GM18505 (cell line): ENCODE measurements at regions not wholly inside any gene's neighbourhood (a gene's known extent, or its start where the extent isn't known, plus 50 kb on each side); places are given as distances from the start of the nearest gene placed in this dataset.
A peak's percentile ranks its signal among the peaks of the same experiment; 100 is the strongest.
"Not testable (repeated sequence)": the region's sequence is repeated elsewhere in the genome, so short reads cannot be mapped to it uniquely, and the experiment has no call there.

Experiments used
- ATAC-seq: cut with Tn5 transposase; IDR thresholded peaks from one replicate; pipeline ENCODE4 v1.9.1; 2021; ENCODE audit not compliant: unreplicated experiment
- POLR2A ChIP-seq: IDR thresholded peaks from 4 replicates; pipeline ENCODE4 v1.6.1; 2011; ENCODE audit warnings: borderline replicate concordance; ENCODE audit not compliant: insufficient read depth, insufficient read length; ENCODE audit errors: extremely low read depth

DNA sequence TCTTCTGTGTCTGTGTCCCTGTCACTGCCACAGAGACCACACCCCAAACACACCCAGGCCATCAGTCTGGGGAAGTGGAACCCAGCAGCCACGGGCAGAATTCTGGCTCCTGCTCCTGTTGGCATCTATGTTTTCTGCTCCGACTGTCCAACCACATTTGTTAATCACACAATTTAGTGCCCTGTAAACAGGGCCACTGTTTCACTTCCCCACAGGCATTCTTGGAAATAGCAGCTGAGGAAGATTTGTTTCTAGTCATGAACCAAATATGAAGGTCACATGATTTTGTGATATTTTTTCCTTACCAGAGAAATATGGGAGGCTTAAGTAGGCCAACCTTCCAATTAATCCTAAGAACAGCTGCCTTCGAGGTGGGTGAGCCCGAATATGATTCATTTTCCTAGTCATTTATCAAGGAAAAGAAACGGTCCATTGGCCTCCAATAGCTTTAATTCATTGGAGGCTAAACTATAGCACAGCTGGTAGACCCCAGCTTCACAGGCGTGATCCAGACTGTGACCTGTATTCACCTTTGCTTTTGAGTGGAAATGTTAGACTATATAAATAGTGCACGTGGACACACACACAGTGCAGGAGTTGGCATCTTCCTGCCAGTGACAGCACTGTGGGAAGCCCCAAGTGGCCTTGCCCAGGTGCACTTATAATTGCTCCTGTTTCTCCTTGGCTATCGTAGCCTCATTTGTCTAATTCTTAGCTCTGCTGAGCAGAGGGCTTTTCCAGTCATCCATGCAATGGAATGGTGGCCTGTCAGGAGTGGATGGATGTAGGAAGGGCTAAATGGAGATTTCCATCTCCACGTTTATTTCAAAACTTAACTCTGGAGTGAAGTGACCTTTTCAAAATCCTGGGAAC lies 267.9 kb downstream of the LPIN1 start:
- no peak for ATAC-seq
- TF ChIP-seq POLR2A, result no peak

GRCh38 chr2:12017499-12018157 lies 271.2 kb downstream of the LPIN1 start:
- no peak for ATAC-seq
- TF ChIP-seq POLR2A, result no peak

- not testable (repeated sequence) for ATAC-seq
These were observed 272.3 kb downstream of the LPIN1 start for GRCh38 chr2:12018726-12019125.

DNA sequence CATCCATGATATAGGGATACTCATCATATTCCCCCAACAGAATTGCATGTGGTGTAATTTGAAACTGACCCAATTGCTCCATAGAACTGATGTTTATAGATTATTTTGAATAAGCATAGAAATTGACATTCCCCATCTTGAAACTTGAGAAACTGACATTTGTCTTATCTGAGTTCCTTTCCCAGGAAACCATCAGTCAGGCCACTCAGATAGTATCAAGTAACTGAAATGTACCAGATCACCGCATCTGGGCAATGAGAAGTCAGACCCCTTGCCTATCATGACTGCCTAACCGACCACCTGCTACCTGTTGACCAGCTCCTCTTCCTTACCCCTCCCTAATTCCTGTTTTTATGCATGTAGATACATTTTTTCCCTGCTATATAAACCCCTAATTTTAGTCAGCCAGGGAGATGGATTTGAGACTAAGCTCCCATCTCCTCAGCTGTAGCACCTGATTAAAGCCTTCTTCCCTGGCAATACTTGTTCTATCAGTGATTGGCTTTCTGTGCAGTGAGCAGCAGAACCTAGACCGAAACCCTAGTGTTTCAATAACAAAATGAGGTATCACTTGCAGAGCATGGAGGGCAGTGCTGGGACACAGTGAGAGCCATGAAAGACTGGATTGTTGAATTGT lies 274.5 kb downstream of the LPIN1 start:
- no peak for TF ChIP-seq POLR2A
- no peak for ATAC-seq

GRCh38 chr2:12024197-12024907 lies 277.9 kb downstream of the LPIN1 start:
- ATAC-seq, result not testable (repeated sequence)

DNA sequence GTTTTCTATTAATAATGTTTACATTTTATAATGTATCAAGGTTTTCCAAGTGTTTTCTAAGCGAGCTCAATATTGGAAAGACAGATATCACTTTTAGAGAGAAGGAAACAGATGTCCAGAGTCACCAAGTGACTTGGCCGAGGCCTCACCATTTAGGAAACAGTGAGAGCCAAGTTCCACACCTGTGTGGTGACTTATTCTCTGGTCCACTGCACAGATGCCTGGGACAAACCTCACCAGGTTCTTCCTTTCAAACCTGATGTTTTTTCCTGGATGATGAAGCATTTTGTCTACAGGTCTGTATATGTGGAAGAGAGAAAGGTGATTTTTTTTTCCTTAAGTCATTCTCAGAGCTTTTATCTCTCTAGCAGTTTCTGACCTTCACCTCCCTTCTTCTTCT lies 280.7 kb downstream of the LPIN1 start:
- TF ChIP-seq POLR2A, result no peak
- ATAC-seq, result no peak

GRCh38 chr2:12031866-12032265 lies 285.4 kb downstream of the LPIN1 start:
- TF ChIP-seq POLR2A, result no peak
- no peak for ATAC-seq

GRCh38 chr2:12032398-12032797 lies 286.0 kb downstream of the LPIN1 start:
- no peak for TF ChIP-seq POLR2A
- ATAC-seq, result peak; percentile 78

GRCh38 chr2:12032975-12033374 lies 286.5 kb downstream of the LPIN1 start:
- no peak for ATAC-seq

DNA sequence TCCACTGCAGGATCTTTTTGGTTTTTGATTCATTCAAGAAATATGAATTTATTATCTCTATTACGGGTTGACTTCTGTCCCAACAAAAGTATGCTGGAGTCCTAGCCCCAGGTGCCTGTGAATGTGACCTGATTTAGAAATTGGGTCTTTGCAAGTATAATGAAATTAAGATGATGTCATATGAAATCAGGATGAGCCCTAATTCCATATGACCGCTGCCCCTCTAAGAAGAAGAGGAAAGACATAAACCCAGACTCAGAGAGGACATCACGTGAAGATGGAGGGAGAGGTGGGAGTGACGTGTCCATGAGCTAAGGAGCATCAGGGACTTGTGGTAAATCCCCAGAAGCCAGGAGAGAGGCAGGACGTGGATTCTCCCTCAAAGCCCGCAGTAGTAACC lies 287.1 kb downstream of the LPIN1 start:
- no peak for ATAC-seq
- TF ChIP-seq POLR2A, result no peak

More at GRCh38 chr2:12032975-12033374, 286.5 kb downstream of the LPIN1 start:
- no peak for TF ChIP-seq POLR2A

DNA sequence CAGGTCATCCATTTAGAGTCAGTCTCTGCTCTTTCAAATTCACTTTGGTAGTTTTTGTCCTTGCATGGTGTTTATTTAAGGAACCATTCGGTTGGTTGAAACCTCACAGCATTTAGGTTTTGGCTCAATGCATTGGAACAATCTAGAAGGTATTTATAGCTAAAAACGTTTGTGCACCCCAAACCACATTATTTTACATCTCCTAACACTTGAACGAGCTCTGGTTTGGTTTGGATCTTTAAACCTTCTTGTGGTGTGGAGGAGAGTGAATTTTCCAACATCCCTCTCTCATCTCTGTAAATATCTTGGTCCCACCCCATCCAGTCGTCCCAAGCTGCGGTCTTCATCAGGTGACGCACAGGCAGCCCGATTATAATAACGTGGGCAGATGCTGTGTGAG lies 287.9 kb downstream of the LPIN1 start:
- no peak for TF ChIP-seq POLR2A
- ATAC-seq, result no peak

DNA sequence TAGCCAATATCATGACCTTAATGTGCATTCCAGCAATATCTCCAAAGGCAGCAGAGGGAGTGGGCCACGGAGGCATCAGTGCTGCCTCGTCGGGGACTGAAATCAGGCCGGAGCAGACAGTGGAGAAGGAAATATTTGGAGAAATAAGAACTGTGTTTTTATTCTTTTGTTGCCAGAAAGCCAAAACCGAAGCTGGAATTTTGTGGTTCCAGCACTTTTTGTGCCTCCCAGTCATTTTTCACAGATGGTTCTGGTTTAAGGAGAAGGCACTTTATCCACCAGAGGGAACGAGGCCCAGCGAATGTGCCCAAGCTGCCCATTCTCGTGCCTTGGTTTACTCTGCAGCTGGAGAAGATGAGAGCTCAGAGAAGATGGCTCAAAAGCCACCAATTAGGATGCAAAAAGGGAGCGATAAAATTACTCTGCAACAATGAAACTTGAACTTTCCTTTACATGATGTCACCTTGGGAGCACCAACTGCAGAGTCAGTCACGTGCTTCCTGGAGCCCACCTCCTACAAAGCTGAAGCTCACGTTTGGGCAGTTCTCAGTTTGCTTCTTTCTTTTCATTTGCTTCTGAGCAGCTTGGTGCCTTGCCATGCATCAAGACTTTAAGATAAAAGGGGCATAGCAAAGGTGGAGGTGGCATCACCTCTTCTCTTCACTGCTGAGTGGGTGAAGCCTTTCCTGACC lies 288.7 kb downstream of the LPIN1 start:
- ATAC-seq, result no peak
- TF ChIP-seq POLR2A, result no peak
